BJ (cell line): ENCODE measurements at regions not wholly inside any gene's neighbourhood (a gene's known extent, or its start where the extent isn't known, plus 50 kb on each side); places are given as distances from the start of the nearest gene placed in this dataset.

Experiments
- CTCF ChIA-PET: fragments of 350-600 bp; formaldehyde crosslinking; extraction: SDS; loops from one replicate; lab custom pipeline; 2021; ENCODE audit warnings: antibody characterized with exemption, inconsistent platforms; lab: Yijun Ruan, JAX
- POLR2A ChIA-PET: fragments of 300-600 bp; sonication (Branson Sonifier 250); formaldehyde crosslinking; extraction: SDS; loops from one replicate; lab custom pipeline; 2021; ENCODE audit warnings: antibody characterized with exemption; lab: Charles Lee
- DNase-seq: peaks from one replicate; pipeline ENCODE4 v3.0.0-alpha.2; 2011; ENCODE audit warnings: low read depth
- H3K27me3 ChIP-seq: 2 replicates; pipeline ENCODE4 v1.6.0; 2011; ENCODE audit warnings: low read length; ENCODE audit not compliant: control insufficient read depth, insufficient read depth
- H3K36me3 ChIP-seq: 2 replicates; pipeline ENCODE4 v1.5.1; 2011; ENCODE audit warnings: low read length; ENCODE audit not compliant: control insufficient read depth, insufficient read depth
- H3K4me3 ChIP-seq: 2 replicates; pipeline ENCODE4 v1.5.1; 2011; ENCODE audit warnings: low read depth, mild to moderate bottlenecking, control low read depth, low read length
- CTCF ChIP-seq: IDR thresholded peaks from 2 replicates; pipeline ENCODE4 v1.5.1; 2011; ENCODE audit warnings: low read depth, mild to moderate bottlenecking, control low read depth, inconsistent platforms, low read length, moderate library complexity; ENCODE audit not compliant: insufficient read depth

GRCh38 chr16:87171723-87172122 is 145.5 kb downstream of the C16orf95 start:
- no peak for DNase-seq
- POLR2A ChIA-PET = no interaction called here
- CTCF ChIA-PET = no interaction called here
- Histone ChIP-seq H3K4me3 (no peak overlapping the region), H3K27me3 (no peaks in the 10 kb centered on the region), H3K36me3 (no peaks in the 10 kb centered on the region)
- no peak for TF ChIP-seq CTCF

- TF ChIP-seq CTCF = no peak
- Histone ChIP-seq H3K4me3 (no peak overlapping the region), H3K27me3 (no peaks in the 10 kb centered on the region), H3K36me3 (no peaks in the 10 kb centered on the region)
- ChIA-PET POLR2A (no interaction called here), CTCF (no interaction called here)
- DNase-seq = no peak
These were observed 144.6 kb downstream of the C16orf95 start for GRCh38 chr16:87172632-87173031.

- DNase-seq = no peak
- no peak overlapping the region for H3K4me3 ChIP-seq
- no peaks in the 10 kb centered on the region for H3K36me3 ChIP-seq
- no peak for TF ChIP-seq CTCF
- POLR2A ChIA-PET = no interaction called here
- CTCF ChIA-PET = interaction anchor here (0.6 to 1.3 kb wide), 2 partner anchors 11 to 152 kb away, joined by 4 read pairs; no protein-coding TSS in a partner anchor
- H3K27me3 ChIP-seq = no peaks in the 10 kb centered on the region
These were observed 143.8 kb downstream of the C16orf95 start for GRCh38 chr16:87173294-87173893.

- ChIA-PET CTCF (interaction anchor here (1.3 kb wide), 1 partner anchor 10 kb away, joined by 4 read pairs; no protein-coding TSS in a partner anchor), POLR2A (no interaction called here)
- H3K27me3 ChIP-seq = no peaks in the 10 kb centered on the region
- DNase-seq = no peak
- no peaks in the 10 kb centered on the region for H3K36me3 ChIP-seq
- H3K4me3 ChIP-seq = no peak overlapping the region
- no peak for TF ChIP-seq CTCF
These were observed 143.1 kb downstream of the C16orf95 start for GRCh38 chr16:87174061-87174460.

GRCh38 chr16:87176735-87177134 is 140.5 kb downstream of the C16orf95 start:
- CTCF ChIA-PET = interaction anchor here (1.3 kb wide), 1 partner anchor 25 kb away, joined by 4 read pairs; no protein-coding TSS in a partner anchor
- no peak for TF ChIP-seq CTCF
- H3K27me3 ChIP-seq = no peaks in the 10 kb centered on the region
- POLR2A ChIA-PET = no interaction called here
- DNase-seq = no peak
- no peaks in the 10 kb centered on the region for H3K36me3 ChIP-seq
- H3K4me3 ChIP-seq = no peak overlapping the region
